HL-60/S4 treated with phorbol 12-myristate 13-acetate at 8.2 ng/mL for 4 days and 3 days (cell line): ENCODE measurements at regions not wholly inside any gene's neighbourhood (a gene's known extent, or its start where the extent isn't known, plus 50 kb on each side); places are given as distances from the start of the nearest gene placed in this dataset.

Source experiments
- in situ Hi-C: fragments of 300-500 bp; cut with MboI; formaldehyde crosslinking; loops from 2 replicates; pipeline ENCODE4 v1.15.0; 2022; ENCODE audit warnings: low sequenced_read_pairs

- in situ Hi-C loops: no loop called here
Measured at GRCh38 chr12:124504273-124505000, 63.0 kb downstream of the NCOR2 start.

- in situ Hi-C loops: no loop called here
Measured at GRCh38 chr12:124503305-124503704, 64.1 kb downstream of the NCOR2 start.

- in situ Hi-C loops: no loop called here
Measured at GRCh38 chr12:124502379-124502778, 65.0 kb downstream of the NCOR2 start.

GRCh38 chr12:124501827-124502226, 65.6 kb downstream of the NCOR2 start:
- in situ Hi-C loops: no loop called here

- in situ Hi-C loops: no loop called here
Measured at GRCh38 chr12:124501112-124501561, 66.3 kb downstream of the NCOR2 start.

- in situ Hi-C loops: no loop called here
Measured at GRCh38 chr12:124499898-124500244, 67.5 kb downstream of the NCOR2 start.

GRCh38 chr12:124499190-124499753, 68.1 kb downstream of the NCOR2 start:
- in situ Hi-C loops: no loop called here

GRCh38 chr12:124498275-124499189, 68.9 kb downstream of the NCOR2 start:
- in situ Hi-C loops: no loop called here

GRCh38 chr12:124497658-124498057, 69.8 kb downstream of the NCOR2 start:
- in situ Hi-C loops: no loop called here

GRCh38 chr12:124497039-124497438, 70.4 kb downstream of the NCOR2 start:
- in situ Hi-C loops: no loop called here

GRCh38 chr12:124496584-124496983, 70.8 kb downstream of the NCOR2 start:
- in situ Hi-C loops: no loop called here

- in situ Hi-C loops: no loop called here
Measured at GRCh38 chr12:124495194-124495983, 72.0 kb downstream of the NCOR2 start.

- in situ Hi-C loops: no loop called here
Measured at GRCh38 chr12:124494751-124495129, 72.7 kb downstream of the NCOR2 start.

GRCh38 chr12:124493809-124494750, 73.3 kb downstream of the NCOR2 start:
- in situ Hi-C loops: no loop called here

GRCh38 chr12:124492879-124493808, 74.3 kb downstream of the NCOR2 start:
- in situ Hi-C loops: no loop called here

- in situ Hi-C loops: no loop called here
Measured at GRCh38 chr12:124491856-124492420, 75.5 kb downstream of the NCOR2 start.

GRCh38 chr12:124491310-124491709, 76.1 kb downstream of the NCOR2 start:
- in situ Hi-C loops: no loop called here

- in situ Hi-C loops: no loop called here
Measured at GRCh38 chr12:124490584-124491305, 76.7 kb downstream of the NCOR2 start.
